ENCODE measurements at regions not wholly inside any gene's neighbourhood (a gene's known extent, or its start where the extent isn't known, plus 50 kb on each side); places are given as distances from the start of the nearest gene placed in this dataset.

GRCh38 chr13:31853643-31854326 lies 114.5 kb downstream of the RXFP2 start:
- Histone ChIP-seq H3K27ac (no peak overlapping the region), H3K4me3 (replicated peaks in 1 of 3) (no peak overlapping the region), H3K4me1 (no peaks in the 10 kb centered on the region), H3K27me3 (no peaks in the 10 kb centered on the region), H3K9me3 (no peaks in the 10 kb centered on the region), H3K36me3 (no peaks in the 10 kb centered on the region)
- DNase-seq: no peak
- 87 to 90% methylated on average over 6 of the region's 6 CpGs for WGBS, 2 donors
- intact Hi-C loops (cut with DNase I): no loop called here
- TF ChIP-seq POLR2A (IDR thresholded peaks at IDR 0.05): no peak
- TF ChIP-seq, protein P1, sequence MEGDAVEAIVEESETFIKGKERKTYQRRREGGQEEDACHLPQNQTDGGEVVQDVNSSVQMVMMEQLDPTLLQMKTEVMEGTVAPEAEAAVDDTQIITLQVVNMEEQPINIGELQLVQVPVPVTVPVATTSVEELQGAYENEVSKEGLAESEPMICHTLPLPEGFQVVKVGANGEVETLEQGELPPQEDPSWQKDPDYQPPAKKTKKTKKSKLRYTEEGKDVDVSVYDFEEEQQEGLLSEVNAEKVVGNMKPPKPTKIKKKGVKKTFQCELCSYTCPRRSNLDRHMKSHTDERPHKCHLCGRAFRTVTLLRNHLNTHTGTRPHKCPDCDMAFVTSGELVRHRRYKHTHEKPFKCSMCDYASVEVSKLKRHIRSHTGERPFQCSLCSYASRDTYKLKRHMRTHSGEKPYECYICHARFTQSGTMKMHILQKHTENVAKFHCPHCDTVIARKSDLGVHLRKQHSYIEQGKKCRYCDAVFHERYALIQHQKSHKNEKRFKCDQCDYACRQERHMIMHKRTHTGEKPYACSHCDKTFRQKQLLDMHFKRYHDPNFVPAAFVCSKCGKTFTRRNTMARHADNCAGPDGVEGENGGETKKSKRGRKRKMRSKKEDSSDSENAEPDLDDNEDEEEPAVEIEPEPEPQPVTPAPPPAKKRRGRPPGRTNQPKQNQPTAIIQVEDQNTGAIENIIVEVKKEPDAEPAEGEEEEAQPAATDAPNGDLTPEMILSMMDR (IDR thresholded peaks at IDR 0.05): no peak

DNA sequence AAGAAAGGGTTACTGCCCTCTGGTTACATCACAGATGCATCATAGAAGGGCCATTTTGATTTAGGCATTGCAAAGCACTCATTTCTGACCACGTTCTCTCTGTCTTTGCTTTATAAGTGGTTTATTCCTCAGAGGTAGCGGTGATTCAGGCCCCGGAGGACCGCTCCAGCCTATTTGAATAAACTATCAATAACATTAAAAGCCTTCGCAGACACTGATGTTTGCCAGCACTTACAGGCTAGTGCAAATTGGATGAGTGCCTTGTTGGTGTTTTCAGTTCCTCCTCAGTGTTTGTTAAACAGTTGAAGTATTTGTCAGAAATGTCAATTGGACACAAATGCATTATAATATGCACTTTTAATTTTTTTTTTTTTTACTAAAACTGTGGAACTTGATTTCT lies 120.2 kb downstream of the RXFP2 start:
- no peak overlapping the region for H3K4me3 ChIP-seq (replicated peaks in 1 of 3)
- H3K4me1 ChIP-seq: peaks cover 0 to 5% of the 10 kb centered on the region in 2 donors
- DNase-seq: no peak
- no peak overlapping the region for H3K27ac ChIP-seq
- intact Hi-C loops (cut with DNase I): no loop called here
- no peaks in the 10 kb centered on the region for H3K27me3 ChIP-seq
- WGBS, 2 donors: 48 to 69% methylated on average over 5 of the region's 5 CpGs
- no peaks in the 10 kb centered on the region for H3K36me3 ChIP-seq
- H3K9me3 ChIP-seq: no peaks in the 10 kb centered on the region
- no peak for TF ChIP-seq POLR2A (IDR thresholded peaks at IDR 0.05)
- TF ChIP-seq, protein P1 (IDR thresholded peaks at IDR 0.05): no peak

GRCh38 chr13:31860002-31860401 lies 120.7 kb downstream of the RXFP2 start:
- intact Hi-C loops (cut with DNase I): no loop called here
- DNase-seq: peak in 1 of 2 donors; percentile 6
- Histone ChIP-seq H3K27ac (no peak overlapping the region), H3K4me3 (replicated peaks in 1 of 3) (no peak overlapping the region), H3K36me3 (no peaks in the 10 kb centered on the region), H3K9me3 (no peaks in the 10 kb centered on the region), H3K27me3 (no peaks in the 10 kb centered on the region), H3K4me1 (peaks cover 0 to 5% of the 10 kb centered on the region in 2 donors)
- TF ChIP-seq, protein P1 (IDR thresholded peaks at IDR 0.05): no peak
- TF ChIP-seq POLR2A (IDR thresholded peaks at IDR 0.05): no peak
- 44 to 65% methylated on average over 5 of the region's 5 CpGs for WGBS, 2 donors

- Histone ChIP-seq H3K4me1 (peaks cover 0 to 5% of the 10 kb centered on the region in 2 donors), H3K4me3 (replicated peaks in 1 of 3) (no peak overlapping the region), H3K27ac (no peak overlapping the region), H3K27me3 (no peaks in the 10 kb centered on the region), H3K9me3 (no peaks in the 10 kb centered on the region), H3K36me3 (no peaks in the 10 kb centered on the region)
- WGBS, 2 donors: 91 to 94% methylated on average over 3 of the region's 3 CpGs
- intact Hi-C loops (cut with DNase I): no loop called here
- DNase-seq: no peak
- TF ChIP-seq, protein P1 (IDR thresholded peaks at IDR 0.05): no peak
- no peak for TF ChIP-seq POLR2A (IDR thresholded peaks at IDR 0.05)
Observed at GRCh38 chr13:31862828-31863227, 123.5 kb downstream of the RXFP2 start.

DNA sequence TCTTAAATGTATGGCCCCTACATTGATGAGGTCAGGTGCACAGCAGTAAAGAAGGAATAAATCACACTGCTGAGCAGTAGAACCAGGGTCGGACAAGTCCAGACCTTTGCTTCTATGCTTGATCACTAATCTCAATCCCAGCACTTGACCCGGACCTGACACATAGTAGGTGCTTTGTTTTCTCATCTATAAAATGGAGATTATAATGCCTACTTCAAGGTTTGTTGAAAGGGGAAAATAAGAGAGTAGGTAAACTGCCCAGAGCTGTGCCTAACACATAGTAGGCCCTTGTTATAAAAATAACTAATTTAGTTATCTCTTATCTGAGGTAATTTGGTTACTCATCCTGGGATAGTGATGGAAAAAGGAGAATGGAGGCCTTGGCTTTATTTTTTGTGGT lies 125.0 kb downstream of the RXFP2 start:
- intact Hi-C loops (cut with DNase I): no loop called here
- TF ChIP-seq POLR2A (IDR thresholded peaks at IDR 0.05): no peak
- TF ChIP-seq, protein P1 (IDR thresholded peaks at IDR 0.05): no peak
- Histone ChIP-seq H3K27ac (no peak overlapping the region), H3K27me3 (no peaks in the 10 kb centered on the region), H3K9me3 (no peaks in the 10 kb centered on the region), H3K4me1 (peaks cover 0 to 5% of the 10 kb centered on the region in 2 donors), H3K4me3 (replicated peaks in 1 of 3) (no peak overlapping the region), H3K36me3 (no peaks in the 10 kb centered on the region)
- WGBS, 2 donors: 90 to 96% methylated on average over 2 of the region's 2 CpGs
- DNase-seq: no peak
